ENCODE measurements at regions not wholly inside any gene's neighbourhood (a gene's known extent, or its start where the extent isn't known, plus 50 kb on each side); places are given as distances from the start of the nearest gene placed in this dataset.
"Not testable (repeated sequence)": the region's sequence is repeated elsewhere in the genome, so short reads cannot be mapped to it uniquely, and the experiment has no call there.

DNA sequence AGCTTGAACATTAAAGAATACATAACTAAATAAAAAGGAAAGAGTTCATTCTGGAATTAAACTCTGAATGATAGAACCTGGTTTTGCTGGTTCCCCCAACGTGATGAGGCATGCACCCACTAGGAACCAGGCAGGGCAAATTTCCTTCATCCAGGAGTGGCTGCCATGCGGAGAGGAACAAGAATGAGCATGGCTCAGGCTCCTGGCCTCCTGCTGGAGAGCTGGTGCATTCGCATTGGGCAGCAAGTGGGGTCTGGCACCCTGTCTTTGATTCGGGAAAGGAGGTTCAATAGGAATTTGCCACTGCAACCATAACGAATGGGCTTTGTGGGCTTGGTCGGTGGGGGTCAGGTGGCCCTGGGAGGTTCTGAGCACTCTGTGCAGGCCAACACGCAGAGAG lies 169.8 kb upstream of the TENM4 start:
- Mint-ChIP-seq H3K27me3 (ENCODE audit: unreplicated experiment) (no peaks in the 10 kb centered on the region), H3K4me3 (ENCODE audit: unreplicated experiment) (no peak overlapping the region), H3K4me1 (ENCODE audit: unreplicated experiment) (no peaks in the 10 kb centered on the region), H3K9me3 (ENCODE audit: unreplicated experiment) (no peaks in the 10 kb centered on the region), H3K27ac (ENCODE audit: unreplicated experiment) (no peak overlapping the region), H3K36me3 (ENCODE audit: low read depth, unreplicated experiment) (no peaks in the 10 kb centered on the region)
- TF ChIP-seq, protein P1, sequence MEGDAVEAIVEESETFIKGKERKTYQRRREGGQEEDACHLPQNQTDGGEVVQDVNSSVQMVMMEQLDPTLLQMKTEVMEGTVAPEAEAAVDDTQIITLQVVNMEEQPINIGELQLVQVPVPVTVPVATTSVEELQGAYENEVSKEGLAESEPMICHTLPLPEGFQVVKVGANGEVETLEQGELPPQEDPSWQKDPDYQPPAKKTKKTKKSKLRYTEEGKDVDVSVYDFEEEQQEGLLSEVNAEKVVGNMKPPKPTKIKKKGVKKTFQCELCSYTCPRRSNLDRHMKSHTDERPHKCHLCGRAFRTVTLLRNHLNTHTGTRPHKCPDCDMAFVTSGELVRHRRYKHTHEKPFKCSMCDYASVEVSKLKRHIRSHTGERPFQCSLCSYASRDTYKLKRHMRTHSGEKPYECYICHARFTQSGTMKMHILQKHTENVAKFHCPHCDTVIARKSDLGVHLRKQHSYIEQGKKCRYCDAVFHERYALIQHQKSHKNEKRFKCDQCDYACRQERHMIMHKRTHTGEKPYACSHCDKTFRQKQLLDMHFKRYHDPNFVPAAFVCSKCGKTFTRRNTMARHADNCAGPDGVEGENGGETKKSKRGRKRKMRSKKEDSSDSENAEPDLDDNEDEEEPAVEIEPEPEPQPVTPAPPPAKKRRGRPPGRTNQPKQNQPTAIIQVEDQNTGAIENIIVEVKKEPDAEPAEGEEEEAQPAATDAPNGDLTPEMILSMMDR (IDR thresholded peaks at IDR 0.05; ENCODE audit: unreplicated experiment): peak; percentile 21
- DNase-seq (ENCODE audit: low spot score): no peak

DNA sequence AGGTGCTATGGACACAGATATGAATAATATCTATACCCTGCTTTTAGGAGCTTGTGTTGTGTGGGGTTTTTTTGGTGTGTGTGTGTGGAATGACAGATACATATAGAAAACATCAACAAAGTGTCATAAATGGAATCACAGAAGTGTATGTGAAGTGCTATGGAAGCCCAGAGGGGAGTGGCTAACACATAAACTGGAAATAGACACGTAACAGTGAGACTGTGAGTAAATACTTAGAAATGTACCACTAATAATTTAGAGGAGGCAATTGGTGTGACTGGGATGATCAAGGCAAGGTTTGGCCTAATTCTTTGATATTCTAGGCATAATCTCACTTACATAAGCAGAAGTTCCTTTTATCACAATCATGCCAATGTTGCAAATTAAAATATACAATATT lies 169.3 kb upstream of the TENM4 start:
- Mint-ChIP-seq H3K9me3 (ENCODE audit: unreplicated experiment) (no peaks in the 10 kb centered on the region), H3K4me1 (ENCODE audit: unreplicated experiment) (no peaks in the 10 kb centered on the region), H3K27me3 (ENCODE audit: unreplicated experiment) (no peaks in the 10 kb centered on the region), H3K27ac (ENCODE audit: unreplicated experiment) (no peak overlapping the region), H3K4me3 (ENCODE audit: unreplicated experiment) (no peak overlapping the region), H3K36me3 (ENCODE audit: low read depth, unreplicated experiment) (no peaks in the 10 kb centered on the region)
- DNase-seq (ENCODE audit: low spot score): no peak
- TF ChIP-seq, protein P1 (IDR thresholded peaks at IDR 0.05; ENCODE audit: unreplicated experiment): no peak

DNA sequence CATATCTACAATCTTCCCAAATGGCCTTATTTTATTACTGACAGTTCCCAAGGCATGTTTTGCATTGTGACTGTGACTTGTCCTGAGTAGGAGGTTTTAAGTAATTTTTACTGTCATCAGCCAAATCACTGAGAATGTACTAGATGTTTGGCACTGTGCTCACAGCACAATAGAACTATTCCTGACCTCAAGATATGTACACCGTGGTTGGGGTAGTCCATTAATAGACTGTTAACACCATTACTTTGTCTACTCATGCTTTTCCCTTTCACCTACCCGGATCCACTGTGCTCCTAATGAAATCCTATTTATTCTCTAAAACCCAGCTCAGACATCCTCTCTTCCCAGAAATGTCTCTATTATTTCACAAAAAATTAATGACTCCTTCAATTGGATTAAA lies 168.7 kb upstream of the TENM4 start:
- TF ChIP-seq, protein P1 (IDR thresholded peaks at IDR 0.05; ENCODE audit: unreplicated experiment): no peak
- no peak for DNase-seq (ENCODE audit: low spot score)
- H3K4me3 Mint-ChIP-seq (ENCODE audit: unreplicated experiment): no peak overlapping the region
- no peaks in the 10 kb centered on the region for H3K9me3 Mint-ChIP-seq (ENCODE audit: unreplicated experiment)
- H3K36me3 Mint-ChIP-seq (ENCODE audit: low read depth, unreplicated experiment): no peaks in the 10 kb centered on the region
- H3K27ac Mint-ChIP-seq (ENCODE audit: unreplicated experiment): no peak overlapping the region
- H3K4me1 Mint-ChIP-seq (ENCODE audit: unreplicated experiment): no peaks in the 10 kb centered on the region
- no peaks in the 10 kb centered on the region for H3K27me3 Mint-ChIP-seq (ENCODE audit: unreplicated experiment)

DNA sequence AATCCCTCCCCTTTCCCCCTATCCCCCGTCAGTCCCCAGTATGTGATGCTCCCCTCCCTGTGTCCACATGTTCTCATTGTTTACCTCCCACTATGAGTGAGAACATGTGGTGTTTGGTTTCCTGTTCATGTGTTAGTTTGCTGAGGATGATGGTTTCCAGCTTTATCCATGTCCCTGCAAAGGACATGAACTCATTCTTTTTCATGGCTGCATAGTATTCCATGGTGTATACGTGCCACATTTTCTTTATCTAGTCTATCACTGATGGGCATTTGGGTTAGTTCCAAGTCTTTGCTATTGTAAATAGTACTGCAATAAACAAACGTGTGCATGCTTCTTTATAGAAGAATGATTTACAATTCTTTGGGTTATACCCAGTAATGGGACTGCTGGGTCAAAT lies 165.6 kb upstream of the TENM4 start:
- not testable (repeated sequence) for H3K36me3 Mint-ChIP-seq (ENCODE audit: low read depth, unreplicated experiment); H3K4me3 Mint-ChIP-seq (ENCODE audit: unreplicated experiment); H3K4me1 Mint-ChIP-seq (ENCODE audit: unreplicated experiment)

DNA sequence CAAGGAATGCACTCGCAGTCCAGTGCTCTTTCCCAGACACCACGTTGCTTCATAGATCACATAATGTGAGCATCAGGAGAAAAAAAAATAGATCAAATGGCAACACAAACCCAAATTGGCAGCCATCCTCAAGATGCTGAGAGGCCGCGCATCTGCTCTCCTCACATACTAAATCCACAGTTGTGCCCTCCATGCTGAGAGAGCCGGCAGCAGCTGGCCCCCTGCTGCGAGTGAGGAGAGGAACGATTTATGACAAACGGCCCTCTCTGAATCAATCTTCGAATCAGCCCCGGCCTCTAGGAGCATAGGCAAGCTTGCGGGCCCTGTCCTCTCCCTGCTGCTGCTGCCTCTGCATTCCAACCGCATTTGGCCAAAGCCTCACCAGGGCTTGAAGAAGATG lies 159.9 kb upstream of the TENM4 start:
- DNase-seq (ENCODE audit: low spot score): no peak
- Mint-ChIP-seq H3K27me3 (ENCODE audit: unreplicated experiment) (no peaks in the 10 kb centered on the region), H3K36me3 (ENCODE audit: low read depth, unreplicated experiment) (no peaks in the 10 kb centered on the region), H3K27ac (ENCODE audit: unreplicated experiment) (no peak overlapping the region), H3K4me1 (ENCODE audit: unreplicated experiment) (no peaks in the 10 kb centered on the region), H3K9me3 (ENCODE audit: unreplicated experiment) (no peaks in the 10 kb centered on the region), H3K4me3 (ENCODE audit: unreplicated experiment) (no peak overlapping the region)
- TF ChIP-seq, protein P1 (IDR thresholded peaks at IDR 0.05; ENCODE audit: unreplicated experiment): no peak

More for the DNA sequence above, 165.6 kb upstream of the TENM4 start:
- DNase-seq (ENCODE audit: low spot score); H3K27ac Mint-ChIP-seq (ENCODE audit: unreplicated experiment); H3K27me3 Mint-ChIP-seq (ENCODE audit: unreplicated experiment); H3K9me3 Mint-ChIP-seq (ENCODE audit: unreplicated experiment): not testable (repeated sequence)

DNA sequence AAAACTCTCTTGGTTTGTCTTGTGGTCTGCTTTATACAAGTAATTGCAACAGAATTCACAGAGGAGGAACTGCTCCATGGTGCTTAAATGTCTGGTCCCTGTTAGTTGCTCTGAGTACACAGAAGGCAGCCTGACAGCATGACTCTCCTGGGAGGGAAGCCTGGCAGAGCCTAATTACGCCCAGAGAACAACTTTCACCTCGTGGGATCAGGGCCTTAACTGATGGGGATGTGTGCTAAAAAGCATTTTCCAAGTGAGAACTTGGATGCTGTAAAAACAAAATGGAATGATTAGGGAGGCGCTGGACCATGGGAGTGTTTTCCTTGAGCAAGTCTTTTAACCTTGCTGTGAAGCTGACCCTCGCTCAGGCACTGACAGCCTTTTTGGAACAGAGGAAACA lies 154.0 kb upstream of the TENM4 start:
- DNase-seq (ENCODE audit: low spot score): no peak
- Mint-ChIP-seq H3K36me3 (ENCODE audit: low read depth, unreplicated experiment) (no peaks in the 10 kb centered on the region), H3K4me1 (ENCODE audit: unreplicated experiment) (peaks cover 5% of the 10 kb centered on the region), H3K27ac (ENCODE audit: unreplicated experiment) (no peak overlapping the region), H3K27me3 (ENCODE audit: unreplicated experiment) (peaks cover 5% of the 10 kb centered on the region), H3K4me3 (ENCODE audit: unreplicated experiment) (no peak overlapping the region), H3K9me3 (ENCODE audit: unreplicated experiment) (no peaks in the 10 kb centered on the region)
- TF ChIP-seq, protein P1 (IDR thresholded peaks at IDR 0.05; ENCODE audit: unreplicated experiment): no peak
